Astrocyte of the spinal cord (primary cell): ENCODE measurements at regions not wholly inside any gene's neighbourhood (a gene's known extent, or its start where the extent isn't known, plus 50 kb on each side); places are given as distances from the start of the nearest gene placed in this dataset.
"Not testable (repeated sequence)": the region's sequence is repeated elsewhere in the genome, so short reads cannot be mapped to it uniquely, and the experiment has no call there.

Experiments used
- DNase-seq: peaks from one replicate; pipeline ENCODE4 v3.0.0; 2011; ENCODE audit warnings: low read depth, low spot score
- H3K4me3 ChIP-seq: 2 replicates; pipeline ENCODE4 v1.5.1; 2011; ENCODE audit warnings: low read depth, mild to moderate bottlenecking, low read length, moderate library complexity
- in situ Hi-C: cut with HindIII; loops from 2 replicates; pipeline ENCODE4 v1.10.0; 2017; ENCODE audit warnings: low sequenced_read_pairs
- TF ChIP-seq, protein P1 (sequence below): IDR thresholded peaks from 2 replicates; pipeline ENCODE4 v1.5.1; 2012; ENCODE audit warnings: low read depth, mild to moderate bottlenecking, low read length, inconsistent platforms

DNA sequence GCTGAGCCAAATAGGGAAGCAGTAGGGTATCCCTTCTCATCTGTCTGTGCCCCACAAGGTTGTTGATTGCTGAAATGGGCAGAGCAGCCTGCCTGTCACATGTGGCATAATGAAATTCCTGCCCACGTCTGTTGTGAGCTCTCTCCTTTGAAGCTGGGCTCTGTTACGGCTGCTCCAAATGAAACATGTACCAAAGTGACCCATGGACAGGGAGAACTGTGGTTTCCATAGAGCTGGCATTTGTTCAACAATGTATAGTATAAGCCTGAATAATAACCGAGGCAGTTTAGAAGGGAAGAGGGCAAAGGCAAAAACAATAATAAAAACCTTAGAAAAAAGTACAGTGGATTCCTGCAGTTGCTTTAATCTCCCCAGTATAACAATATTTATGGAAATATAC lies 149.7 kb downstream of the LYPLAL1 start:
- TF ChIP-seq, protein P1, sequence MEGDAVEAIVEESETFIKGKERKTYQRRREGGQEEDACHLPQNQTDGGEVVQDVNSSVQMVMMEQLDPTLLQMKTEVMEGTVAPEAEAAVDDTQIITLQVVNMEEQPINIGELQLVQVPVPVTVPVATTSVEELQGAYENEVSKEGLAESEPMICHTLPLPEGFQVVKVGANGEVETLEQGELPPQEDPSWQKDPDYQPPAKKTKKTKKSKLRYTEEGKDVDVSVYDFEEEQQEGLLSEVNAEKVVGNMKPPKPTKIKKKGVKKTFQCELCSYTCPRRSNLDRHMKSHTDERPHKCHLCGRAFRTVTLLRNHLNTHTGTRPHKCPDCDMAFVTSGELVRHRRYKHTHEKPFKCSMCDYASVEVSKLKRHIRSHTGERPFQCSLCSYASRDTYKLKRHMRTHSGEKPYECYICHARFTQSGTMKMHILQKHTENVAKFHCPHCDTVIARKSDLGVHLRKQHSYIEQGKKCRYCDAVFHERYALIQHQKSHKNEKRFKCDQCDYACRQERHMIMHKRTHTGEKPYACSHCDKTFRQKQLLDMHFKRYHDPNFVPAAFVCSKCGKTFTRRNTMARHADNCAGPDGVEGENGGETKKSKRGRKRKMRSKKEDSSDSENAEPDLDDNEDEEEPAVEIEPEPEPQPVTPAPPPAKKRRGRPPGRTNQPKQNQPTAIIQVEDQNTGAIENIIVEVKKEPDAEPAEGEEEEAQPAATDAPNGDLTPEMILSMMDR, result no peak
- in situ Hi-C loops, result no loop called here
- no peak overlapping the region for H3K4me3 ChIP-seq
- DNase-seq, result peak; percentile 38

DNA sequence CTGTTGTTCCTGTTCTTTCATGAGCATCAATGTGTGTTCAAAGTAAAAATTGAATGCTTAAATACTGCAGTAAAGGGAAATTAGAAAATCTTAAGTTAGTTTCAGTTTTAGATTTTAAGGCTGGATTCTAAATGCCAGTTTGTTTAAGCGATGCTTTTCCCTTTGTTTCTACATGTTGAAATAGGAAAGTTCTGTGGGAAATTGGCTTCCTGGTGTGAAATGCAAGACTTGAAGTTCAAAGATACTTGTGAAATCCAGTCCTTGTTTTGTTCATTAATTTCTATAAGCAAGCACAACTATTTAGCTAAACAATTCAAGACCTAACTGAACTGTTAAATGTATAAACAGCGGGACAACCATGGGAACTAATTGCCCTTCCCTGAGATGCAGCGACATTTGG lies 149.1 kb downstream of the LYPLAL1 start:
- in situ Hi-C loops, result no loop called here
- TF ChIP-seq, protein P1, result no peak
- no peak overlapping the region for H3K4me3 ChIP-seq
- peak; percentile 32 for DNase-seq

DNA sequence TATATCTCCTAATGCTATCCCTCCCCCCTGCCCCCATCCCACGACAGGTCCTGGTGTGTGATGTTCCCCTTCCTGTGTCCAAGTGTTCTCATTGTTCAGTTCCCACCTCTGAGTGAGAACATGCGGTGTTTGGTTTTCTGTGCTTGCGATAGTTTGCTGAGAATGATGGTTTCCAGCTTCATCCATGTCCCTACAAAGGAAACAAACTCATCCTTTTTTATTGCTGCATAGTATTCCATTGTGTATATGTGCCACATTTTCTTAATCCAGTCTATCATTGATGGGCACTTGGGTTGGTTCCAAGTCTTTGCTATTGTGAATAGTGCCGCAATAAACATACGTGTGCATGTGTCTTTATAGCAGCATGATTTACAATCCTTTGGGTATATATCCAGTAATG lies 146.9 kb downstream of the LYPLAL1 start:
- DNase-seq, H3K4me3 ChIP-seq, in situ Hi-C loops: not testable (repeated sequence)

DNA sequence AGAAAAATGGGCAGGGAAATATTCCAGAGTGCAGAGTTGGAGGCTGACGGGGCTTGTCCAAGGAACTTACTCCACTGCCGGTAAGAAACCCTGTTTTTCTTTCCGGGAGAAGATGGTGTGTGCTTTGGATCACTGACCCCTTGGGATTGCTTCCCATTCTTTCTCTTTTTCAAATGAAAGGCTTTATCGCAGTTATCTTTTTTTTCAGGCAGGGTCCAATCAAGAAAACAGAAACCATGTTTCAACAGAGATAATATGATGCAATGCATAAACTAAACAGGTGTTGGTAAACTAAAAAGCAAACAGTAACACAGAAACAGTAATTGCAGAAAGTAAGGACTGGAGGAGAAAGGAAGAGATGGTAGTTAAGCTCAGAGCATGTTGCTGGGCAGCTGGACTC lies 145.1 kb downstream of the LYPLAL1 start:
- in situ Hi-C loops, result no loop called here
- TF ChIP-seq, protein P1, result no peak
- H3K4me3 ChIP-seq, result no peak overlapping the region
- no peak for DNase-seq

DNA sequence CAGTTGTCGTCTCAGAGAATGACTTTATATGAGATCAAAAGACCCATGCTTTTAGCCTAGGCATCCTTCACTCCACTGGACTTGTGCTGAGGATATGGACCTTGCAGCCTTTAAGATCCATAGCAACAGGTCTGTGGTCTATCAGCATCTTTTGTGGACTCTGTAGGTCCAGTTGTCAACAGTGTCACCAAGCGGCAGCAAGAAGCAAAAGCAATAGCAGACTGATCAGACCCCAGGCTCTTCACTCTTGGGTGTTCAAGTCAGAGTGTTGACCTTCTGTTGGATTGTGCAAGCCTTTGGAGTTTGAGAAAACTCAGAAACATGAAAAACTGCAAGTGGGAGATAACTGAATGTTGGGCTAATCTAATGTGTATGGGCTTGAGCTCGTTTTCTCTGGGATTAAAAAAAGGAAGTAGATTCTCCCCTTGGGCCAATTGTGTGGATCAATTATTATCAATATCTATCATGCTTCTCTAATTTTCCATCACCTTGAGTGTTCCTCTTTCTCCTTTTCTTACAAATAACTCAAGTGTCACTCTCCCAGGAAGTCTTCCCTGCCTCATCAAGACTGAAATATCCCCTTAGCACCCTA lies 144.2 kb downstream of the LYPLAL1 start:
- no peak overlapping the region for H3K4me3 ChIP-seq
- TF ChIP-seq, protein P1, result peak; percentile 32
- in situ Hi-C loops, result no loop called here
- peak; percentile 21 for DNase-seq

DNA sequence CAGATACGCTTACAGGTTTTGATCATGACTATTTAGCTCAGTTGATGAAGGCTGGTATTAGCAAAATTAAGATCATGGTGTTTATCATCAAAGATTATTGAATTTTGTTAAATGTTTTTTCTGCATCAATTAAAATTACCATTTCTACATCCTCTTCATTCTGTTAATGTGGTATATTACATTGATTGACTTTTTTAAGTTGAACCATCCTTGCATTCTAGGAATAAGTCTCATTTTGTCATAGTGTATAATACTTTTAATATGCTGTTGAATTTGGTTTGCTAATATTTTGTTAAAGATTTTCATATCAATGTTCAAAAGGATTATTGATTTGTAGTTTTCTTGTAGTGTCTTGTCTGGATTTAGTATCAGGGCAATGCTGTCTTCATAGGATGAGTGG lies 142.4 kb downstream of the LYPLAL1 start:
- TF ChIP-seq, protein P1, result no peak
- in situ Hi-C loops, result no loop called here
- DNase-seq, result no peak
- no peak overlapping the region for H3K4me3 ChIP-seq

DNA sequence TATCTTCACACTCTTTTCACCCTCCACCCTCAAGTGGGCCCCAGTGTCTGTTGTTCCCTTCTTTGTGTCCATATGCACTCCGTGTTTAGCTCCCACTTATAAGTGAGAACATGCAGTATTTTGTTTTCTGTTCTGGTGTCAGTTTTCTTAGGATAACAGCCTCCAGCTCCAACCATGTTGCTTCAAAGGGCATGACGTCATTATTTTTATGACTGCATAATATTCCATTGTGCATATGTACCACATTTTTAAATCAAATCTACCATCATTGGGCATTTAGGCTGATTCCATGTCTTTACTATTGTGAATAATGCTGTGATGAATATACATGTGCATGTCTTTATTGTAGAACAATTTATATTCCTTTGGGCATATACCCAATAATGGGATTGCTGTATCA lies 140.3 kb downstream of the LYPLAL1 start:
- TF ChIP-seq, protein P1, result no peak
- in situ Hi-C loops, result no loop called here
- DNase-seq, result no peak
- no peak overlapping the region for H3K4me3 ChIP-seq
